K562 (cell line): ENCODE measurements at regions not wholly inside any gene's neighbourhood (a gene's known extent, or its start where the extent isn't known, plus 50 kb on each side); places are given as distances from the start of the nearest gene placed in this dataset.

ENCODE experiments used
- ATF1 ChIP-seq, 2 experiments: fragments of 450-650 bp in 1 of 2; IDR thresholded peaks; 2 replicates each; pipeline ENCODE4 v1.6.1; 2016; ENCODE audit warnings: missing compliant biosample characterization in 1 of 2, missing genetic modification characterization in 1 of 2
- CXXC5 ChIP-seq: fragments of 250-450 bp; sonication (Bioruptor Pico); IDR thresholded peaks from 2 replicates; pipeline ENCODE4 v1.8.0; 2022; ENCODE audit warnings: inconsistent platforms, mild to moderate bottlenecking, moderate library complexity
- EP400 ChIP-seq: fragments of 450-650 bp; IDR thresholded peaks from 2 replicates; pipeline ENCODE4 v1.6.1; 2017; ENCODE audit warnings: antibody characterized with exemption, mild to moderate bottlenecking, moderate library complexity
- HDAC1 ChIP-seq, 2 experiments: fragments of 450-650 bp; IDR thresholded peaks; 2 replicates each; pipeline ENCODE4 v1.6.1; 2016 to 2017; ENCODE audit warnings: inconsistent platforms in 1 of 2, mild to moderate bottlenecking in 1 of 2, moderate library complexity in 1 of 2
- MNT ChIP-seq, 2 experiments: fragments of 450-650 bp; conservative IDR thresholded peaks; 2 replicates each; pipeline ENCODE4 v1.6.1; 2017; ENCODE audit warnings: mild to moderate bottlenecking in 2 of 2, moderate library complexity in 2 of 2
- MXD1 ChIP-seq: fragments of 250-450 bp; sonication (Bioruptor Pico); IDR thresholded peaks from 2 replicates; pipeline ENCODE4 v1.8.0; 2021; ENCODE audit warnings: borderline replicate concordance, mild to moderate bottlenecking, moderate library complexity; ENCODE audit not compliant: poor library complexity, severe bottlenecking
- NFE2 ChIP-seq: IDR thresholded peaks from 2 replicates; pipeline ENCODE4 v1.6.1; 2014; ENCODE audit warnings: antibody characterized with exemption, low read depth
- NKRF ChIP-seq: fragments of 450-650 bp; IDR thresholded peaks from 2 replicates; pipeline ENCODE4 v1.6.1; 2016; ENCODE audit warnings: borderline replicate concordance
- RCOR1 ChIP-seq, 2 experiments: IDR thresholded peaks; 2 replicates each; pipeline ENCODE4 v1.6.1; 2012; ENCODE audit warnings: low read depth in 2 of 2, low read length in 2 of 2, borderline replicate concordance in 1 of 2, improper control_type of control experiment in 1 of 2
- SMARCA4 ChIP-seq: fragments of 450-650 bp; IDR thresholded peaks from 2 replicates; pipeline ENCODE4 v1.6.1; 2016
- SREBF2 ChIP-seq: sonication (generic); formaldehyde crosslinking; IDR thresholded peaks from 2 replicates; pipeline ENCODE4 v1.4.0; 2020; ENCODE audit warnings: mild to moderate bottlenecking, missing genetic modification reagents
- TEAD4 ChIP-seq, 2 experiments: sonication (generic) in 1 of 2; formaldehyde crosslinking in 1 of 2; IDR thresholded peaks; 2 replicates each; pipeline versions ENCODE4 v1.6.1 to v1.8.0; 2012 to 2022; ENCODE audit warnings: borderline replicate concordance in 1 of 2, inconsistent platforms in 1 of 2, low read length in 1 of 2, mild to moderate bottlenecking in 1 of 2, missing genetic modification reagents in 1 of 2
- TOE1 ChIP-seq, 2 experiments: fragments of 450-650 bp in 1 of 2; sonication (generic) in 1 of 2; formaldehyde crosslinking in 1 of 2; IDR thresholded peaks; 2 replicates each; pipeline versions ENCODE4 v1.7.1 to v1.8.0; 2016 to 2022; ENCODE audit warnings: borderline replicate concordance in 2 of 2, mild to moderate bottlenecking in 2 of 2, antibody characterized with exemption in 1 of 2, inconsistent platforms in 1 of 2, low read depth in 1 of 2, missing genetic modification reagents in 1 of 2, moderate library complexity in 1 of 2
- TRIM24 ChIP-seq, 2 experiments: fragments of 450-650 bp; IDR thresholded peaks; 2 replicates each; pipeline ENCODE4 v1.6.1; 2016
- ZMIZ1 ChIP-seq, 2 experiments: fragments of 150-350 bp in 1 of 2; IDR thresholded peaks; 2 replicates each; pipeline ENCODE4 v1.6.1; 2012 to 2016; ENCODE audit warnings: low read depth in 2 of 2, low read length in 2 of 2, mild to moderate bottlenecking in 1 of 2, moderate library complexity in 1 of 2
- ZNF431 ChIP-seq: sonication (generic); formaldehyde crosslinking; IDR thresholded peaks from 2 replicates; pipeline ENCODE4 v1.8.0; 2022; ENCODE audit warnings: mild to moderate bottlenecking, missing genetic modification reagents

GRCh38 chr6:21971541-21971940, 325.3 kb downstream of the PRL start (continued):
- TF ChIP-seq NKRF (no peak), HDAC1 (IDR thresholded peaks at IDR 0.05) (peak in 1 of 2 experiments; percentile 62; a peak in 2 of 4 replicates), EP400 (0 out of 2 replicates have a peak, but pooled peaks have one; percentile 32), SREBF2 (no peak), RCOR1 (IDR thresholded peaks at IDR 0.05; ENCODE audit: borderline replicate concordance in 1 of 2, low read depth in 2 of 2, low read length in 2 of 2) (peak; percentile 49 to 84; a peak in 3 of 4 replicates), SMARCA4 (peak; percentile 80), ZMIZ1 (IDR thresholded peaks at IDR 0.05; ENCODE audit: low read depth in 2 of 2, low read length in 2 of 2) (peak in 1 of 2 experiments; percentile 60; a peak in 1 of 4 replicates), TEAD4 (IDR thresholded peaks at IDR 0.05; ENCODE audit: low read length) (peak; percentile 79), TEAD4 (CRISPR knock-in tag; IDR thresholded peaks at IDR 0.05; ENCODE audit: borderline replicate concordance) (no peak), NFE2 (peak; percentile 72), MXD1 (no peak), MNT (conservative IDR thresholded peaks at IDR 0.05) (peak; percentile 37 to 59; a peak in 2 of 4 replicates), TOE1 (IDR thresholded peaks at IDR 0.05; ENCODE audit: borderline replicate concordance) (0 out of 2 replicates have a peak, but pooled peaks have one; percentile 24), TOE1 (CRISPR knock-in tag; IDR thresholded peaks at IDR 0.05; ENCODE audit: borderline replicate concordance, low read depth) (no peak), CXXC5 (CRISPR knock-in tag) (0 out of 2 replicates have a peak, but pooled peaks have one; percentile 13), ZNF431 (CRISPR knock-in tag) (no peak), TRIM24 (IDR thresholded peaks at IDR 0.05) (peak in 1 of 2 experiments; percentile 28; a peak in 1 of 4 replicates), ATF1 (CRISPR knock-in tag; IDR thresholded peaks at IDR 0.05) (no peak), ATF1 (tag; IDR thresholded peaks at IDR 0.05) (0 out of 2 replicates have a peak, but pooled peaks have one; percentile 28)
